Heart right ventricle (tissue), 16 donors: ENCODE measurements at regions not wholly inside any gene's neighbourhood (a gene's known extent, or its start where the extent isn't known, plus 50 kb on each side); places are given as distances from the start of the nearest gene placed in this dataset.

ENCODE experiments used
- ATAC-seq, 8 donors: fragments of 200-7000 bp; cut with Tn5 transposase; one replicate each; pipeline ENCODE4 v1.9.1; 2020; ENCODE audit warnings: mild to moderate bottlenecking in 8 of 8, moderate library complexity in 8 of 8, moderate number of reproducible peaks in 1 of 8
- DNase-seq, 2 donors: peaks; one replicate each; pipeline ENCODE4 v3.0.0-alpha.2; 2020
- H3K27ac ChIP-seq, 10 donors: fragments of 200-600 bp; sonication (generic) in 2 of 10; one replicate each; pipeline versions ENCODE4 v1.5.0 to v1.8.0; 2020 to 2022; ENCODE audit warnings: mild to moderate bottlenecking in 3 of 10
- H3K27me3 ChIP-seq, 7 donors: fragments of 200-600 bp; one replicate each; pipeline ENCODE4 v1.8.0; 2021 to 2022; ENCODE audit warnings: mild to moderate bottlenecking in 2 of 7
- H3K36me3 ChIP-seq, 9 donors: fragments of 200-600 bp; sonication (generic) in 1 of 9; one replicate each; pipeline versions ENCODE4 v1.5.0 to v1.8.0; 2020 to 2022; ENCODE audit warnings: mild to moderate bottlenecking in 2 of 9
- H3K4me1 ChIP-seq, 9 donors: fragments of 200-600 bp; sonication (generic) in 1 of 9; one replicate each; pipeline versions ENCODE4 v1.5.0 to v1.8.0; 2020 to 2022; ENCODE audit warnings: mild to moderate bottlenecking in 4 of 9
- H3K4me3 ChIP-seq, 10 donors: fragments of 200-600 bp; sonication (generic) in 2 of 10; one replicate each; pipeline versions ENCODE4 v1.5.0 to v1.8.0; 2020 to 2022; ENCODE audit warnings: mild to moderate bottlenecking in 7 of 10, moderate library complexity in 2 of 10
- H3K9me3 ChIP-seq, 11 donors: fragments of 200-600 bp in 10 of 11; sonication (generic) in 2 of 11; one replicate each; pipeline versions ENCODE4 v1.5.0 to v1.8.0; 2013 to 2022; ENCODE audit warnings: mild to moderate bottlenecking in 2 of 11, control low read depth in 1 of 11, moderate library complexity in 1 of 11
- WGBS, 2 donors: extraction: QIAGEN DNeasy Blood & Tissue Kit; methylation state at CpG; one replicate each; pipeline ENCODE4 v1.1.7; 2013; ENCODE audit warnings: inconsistent platforms in 1 of 2; 5-methylcytosine and 5-hydroxymethylcytosine counted together
- intact Hi-C, 10 donors: fragments of 100-400 bp; cut with DNase I; formaldehyde crosslinking; loops; one replicate each; pipeline versions ENCODE4 v1.11.1 to v1.14.2; 2022
- TF ChIP-seq, protein P1 (sequence below), 9 donors: fragments of 200-600 bp; sonication (generic) in 2 of 9; IDR thresholded peaks; one replicate each; pipeline versions ENCODE4 v1.5.0 to v1.8.0; 2021 to 2022; ENCODE audit warnings: antibody characterized with exemption in 9 of 9, mild to moderate bottlenecking in 5 of 9, moderate library complexity in 1 of 9
- donor health status: Arrhythmogenic right ventricular cardiomyopathy.
- donor health status: ischemic (EF 13 %, LVEDD 7.1; RV severe dilation, severe dysfunction).
- donor health status: healthy with polysubstance abuse.
- donor health status: DM: no; HTN: yes; CAD: no.
- donor health status: DM: no; HTN: no; CAD: no.
- donor health status: ischemic (EF 25% LVEDD 6.9; RV normal size, moderate dysfunction).
- donor health status: ischemic (EF 25% LVEDD 5.7; RV mildly dilated, moderate dysfunction).
- donor health status: healthy.
- donor health status: DM: yes; HTN: yes; CAD: no.
- donor health status: Ischemic cardiomyopathy.
- donor health status: ischemic (EF 35%, LVEDD 5.7; RV mildly dilated, moderate dysfunction).
- donor health status: nonischemic (EF 11% LVEDD 7.7; RV severe dilation, severe dysfunction).
- donor health status: DM: yes; HTN: yes; CAD: no.
- donor health status: PGD.
- donor health status: ischemic (EF 29% LVEDD 5.4; RV normal size, mild dysfunction).
- donor health status: nonischemic (EF 23%, LVEDD 6.1; RV moderate dilation, normal function).

DNA sequence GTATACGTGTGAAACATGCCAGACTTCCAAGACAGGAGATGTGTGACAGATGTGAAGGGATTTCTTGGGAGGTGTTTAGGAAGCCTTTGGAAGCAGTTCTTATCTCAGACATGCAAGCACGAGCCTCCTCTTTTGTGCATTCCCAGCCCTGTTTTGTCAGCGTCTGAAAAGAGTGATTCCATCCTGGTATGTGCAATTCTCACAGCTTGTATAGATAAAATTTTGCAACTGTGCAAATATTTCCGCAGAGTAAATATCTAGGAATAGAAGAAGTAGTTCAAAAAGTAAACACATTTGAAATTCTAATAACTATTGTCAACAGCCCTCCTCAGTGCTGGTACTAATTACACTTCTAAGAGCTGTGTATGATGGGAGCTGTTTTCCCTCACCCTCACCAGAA lies 72.3 kb upstream of the C1QTNF9B start:
- peaks cover 0 to 14% (median 8%) of the 10 kb centered on the region in 9 donors for H3K4me1 ChIP-seq
- WGBS, 2 donors, result 24 to 28% methylated on average over 4 of the region's 4 CpGs
- H3K27me3 ChIP-seq, result no peaks in the 10 kb centered on the region
- H3K36me3 ChIP-seq, result no peaks in the 10 kb centered on the region
- H3K27ac ChIP-seq, result no peak overlapping the region
- TF ChIP-seq, protein P1, sequence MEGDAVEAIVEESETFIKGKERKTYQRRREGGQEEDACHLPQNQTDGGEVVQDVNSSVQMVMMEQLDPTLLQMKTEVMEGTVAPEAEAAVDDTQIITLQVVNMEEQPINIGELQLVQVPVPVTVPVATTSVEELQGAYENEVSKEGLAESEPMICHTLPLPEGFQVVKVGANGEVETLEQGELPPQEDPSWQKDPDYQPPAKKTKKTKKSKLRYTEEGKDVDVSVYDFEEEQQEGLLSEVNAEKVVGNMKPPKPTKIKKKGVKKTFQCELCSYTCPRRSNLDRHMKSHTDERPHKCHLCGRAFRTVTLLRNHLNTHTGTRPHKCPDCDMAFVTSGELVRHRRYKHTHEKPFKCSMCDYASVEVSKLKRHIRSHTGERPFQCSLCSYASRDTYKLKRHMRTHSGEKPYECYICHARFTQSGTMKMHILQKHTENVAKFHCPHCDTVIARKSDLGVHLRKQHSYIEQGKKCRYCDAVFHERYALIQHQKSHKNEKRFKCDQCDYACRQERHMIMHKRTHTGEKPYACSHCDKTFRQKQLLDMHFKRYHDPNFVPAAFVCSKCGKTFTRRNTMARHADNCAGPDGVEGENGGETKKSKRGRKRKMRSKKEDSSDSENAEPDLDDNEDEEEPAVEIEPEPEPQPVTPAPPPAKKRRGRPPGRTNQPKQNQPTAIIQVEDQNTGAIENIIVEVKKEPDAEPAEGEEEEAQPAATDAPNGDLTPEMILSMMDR (IDR thresholded peaks at IDR 0.05), result no peak
- DNase-seq, result no peak
- intact Hi-C loops, result no loop called here
- no peaks in the 10 kb centered on the region for H3K9me3 ChIP-seq
- no peak overlapping the region for H3K4me3 ChIP-seq
- ATAC-seq, result no peak

DNA sequence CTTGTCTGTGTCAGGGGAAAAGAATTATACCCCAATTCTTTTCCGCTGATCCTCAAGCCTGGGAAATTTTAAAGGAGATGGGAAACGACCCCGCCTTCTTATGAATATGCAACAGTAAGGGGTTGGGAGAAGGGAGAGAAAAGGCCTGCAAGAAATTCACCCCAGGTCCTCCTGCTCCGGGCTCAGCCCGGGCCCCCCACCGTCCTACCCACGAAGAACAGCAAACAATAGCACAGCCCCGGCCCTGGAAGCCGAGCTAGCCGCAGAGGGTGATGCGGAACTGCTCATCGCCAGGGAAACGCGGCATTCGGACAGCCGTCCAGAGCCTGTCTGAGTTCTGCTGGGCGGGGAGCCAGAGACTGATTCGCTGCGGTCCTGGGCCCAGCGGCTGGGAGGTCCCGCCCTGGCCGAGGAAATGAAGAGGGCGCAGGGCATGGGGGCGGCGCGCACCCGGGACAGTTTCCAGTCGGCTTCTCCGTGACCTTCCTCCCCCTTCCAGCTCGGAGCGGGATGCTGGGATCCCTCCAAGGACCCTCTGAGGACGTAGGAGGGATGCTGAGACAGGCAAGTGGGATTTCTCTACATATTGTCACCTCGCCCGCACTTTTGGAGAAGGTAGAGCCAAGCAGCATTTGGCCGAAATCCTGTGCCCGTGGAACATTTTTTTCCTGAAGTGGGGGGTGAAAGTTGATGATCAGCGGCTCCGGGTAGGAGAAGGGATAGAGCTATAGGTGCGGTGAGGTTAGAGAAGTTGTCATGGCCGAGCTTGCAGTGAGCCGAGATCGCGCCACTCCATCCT lies 82.3 kb upstream of the C1QTNF9B start:
- H3K36me3 ChIP-seq, result no peaks in the 10 kb centered on the region
- H3K4me1 ChIP-seq, result peaks cover 0 to 19% (median 6%) of the 10 kb centered on the region in 9 donors
- DNase-seq (peak; percentile 84 to 86), ATAC-seq (peak; percentile 91 to 97 (median 95))
- TF ChIP-seq, protein P1 (IDR thresholded peaks at IDR 0.05), result no peak
- H3K9me3 ChIP-seq, result no peaks in the 10 kb centered on the region
- 0 to 1% methylated on average over 43 of the region's 43 CpGs for WGBS, 2 donors
- peaks cover 0 to 29% (median 0%) of the 10 kb centered on the region in 7 donors for H3K27me3 ChIP-seq
- peak overlapping the region; percentile 43 to 72 (median 64) for H3K4me3 ChIP-seq
- intact Hi-C loops, result no loop called here
- peak overlapping the region in 8 of 10 donors; percentile 49 to 64 (median 62) for H3K27ac ChIP-seq

DNA sequence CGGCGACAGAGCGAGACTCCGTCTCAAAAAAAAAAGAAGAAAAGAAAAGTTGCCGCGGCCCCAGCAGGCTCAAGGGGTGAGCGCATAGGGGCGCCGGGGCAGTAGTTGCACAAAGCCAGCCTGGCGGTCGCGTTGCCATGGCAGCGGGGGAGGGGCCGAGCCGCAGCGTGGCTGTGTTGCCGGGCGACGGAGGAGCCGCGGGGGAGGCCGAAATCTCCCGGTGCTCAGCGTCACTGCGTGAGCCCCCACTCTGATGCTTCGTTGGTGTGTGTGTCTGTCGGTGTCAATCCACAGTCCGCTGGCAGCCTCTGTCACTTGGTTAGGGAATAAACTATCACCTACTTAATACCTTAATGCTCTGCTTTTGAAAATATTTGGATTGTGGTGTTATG lies 82.9 kb upstream of the C1QTNF9B start:
- Histone ChIP-seq H3K36me3 (no peaks in the 10 kb centered on the region), H3K9me3 (no peaks in the 10 kb centered on the region), H3K27ac (peak overlapping the region in 8 of 10 donors; percentile 49 to 64 (median 62)), H3K4me1 (peaks cover 0 to 23% (median 10%) of the 10 kb centered on the region in 9 donors), H3K27me3 (peaks cover 0 to 29% (median 0%) of the 10 kb centered on the region in 7 donors), H3K4me3 (peak overlapping the region; percentile 43 to 72 (median 64))
- WGBS, 2 donors, result 1 to 2% methylated on average over 27 to 28 of the region's 28 CpGs
- DNase-seq (peak; percentile 88 to 89), ATAC-seq (peak; percentile 89 to 96 (median 92))
- intact Hi-C loops, result no loop called here
- TF ChIP-seq, protein P1 (IDR thresholded peaks at IDR 0.05), result no peak

DNA sequence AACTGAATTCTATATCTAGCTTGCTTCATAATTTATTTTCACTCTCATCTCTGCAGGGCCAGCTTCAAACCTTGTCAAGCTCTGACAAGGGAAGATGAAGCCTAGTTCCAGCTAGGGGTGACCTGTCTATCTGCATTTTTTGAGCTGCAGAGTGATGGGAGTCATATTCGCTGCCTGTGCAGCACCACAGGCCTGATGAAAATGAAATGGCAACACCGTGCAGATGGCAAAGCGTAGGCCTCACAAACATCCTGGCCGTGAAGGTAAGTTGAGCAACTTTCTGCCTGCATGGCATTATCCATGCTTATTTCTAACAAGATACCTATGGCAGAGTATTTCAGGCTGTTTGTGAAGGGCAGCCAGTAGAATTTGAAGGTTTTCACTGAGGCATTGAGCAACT lies 86.4 kb upstream of the C1QTNF9B start:
- H3K27ac ChIP-seq, result no peak overlapping the region
- no peak overlapping the region for H3K4me3 ChIP-seq
- no peaks in the 10 kb centered on the region for H3K36me3 ChIP-seq
- intact Hi-C loops, result no loop called here
- 95 to 97% methylated on average over 4 of the region's 4 CpGs for WGBS, 2 donors
- H3K27me3 ChIP-seq, result peaks cover 0 to 19% (median 0%) of the 10 kb centered on the region in 7 donors
- TF ChIP-seq, protein P1 (IDR thresholded peaks at IDR 0.05), result no peak
- no peak for ATAC-seq
- DNase-seq, result no peak
- H3K4me1 ChIP-seq, result peaks cover 3 to 38% (median 13%) of the 10 kb centered on the region in 9 donors
- no peaks in the 10 kb centered on the region for H3K9me3 ChIP-seq
